ENCODE measurements at regions not wholly inside any gene's neighbourhood (a gene's known extent, or its start where the extent isn't known, plus 50 kb on each side); places are given as distances from the start of the nearest gene placed in this dataset.

DNA sequence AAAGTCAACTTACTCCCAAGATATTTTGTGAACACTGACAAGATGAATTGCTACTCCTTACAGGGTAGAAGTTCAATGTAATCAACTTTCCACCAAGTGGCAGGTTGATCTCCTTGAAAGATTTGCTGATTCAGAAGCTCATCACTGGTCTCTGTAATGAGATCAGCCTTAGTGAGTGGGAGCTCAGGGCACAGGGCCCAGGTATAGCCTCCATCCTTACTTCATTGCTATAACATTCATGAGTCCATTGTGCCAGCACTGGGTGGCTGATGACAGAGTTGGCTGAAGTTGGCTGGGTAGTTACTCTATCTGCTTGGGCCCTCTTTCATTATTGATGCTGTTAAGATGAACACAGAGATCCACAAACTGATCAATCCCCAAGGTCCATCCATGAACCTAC is 379.0 kb downstream of the IRS1 start:
- TF ChIP-seq, protein P1, sequence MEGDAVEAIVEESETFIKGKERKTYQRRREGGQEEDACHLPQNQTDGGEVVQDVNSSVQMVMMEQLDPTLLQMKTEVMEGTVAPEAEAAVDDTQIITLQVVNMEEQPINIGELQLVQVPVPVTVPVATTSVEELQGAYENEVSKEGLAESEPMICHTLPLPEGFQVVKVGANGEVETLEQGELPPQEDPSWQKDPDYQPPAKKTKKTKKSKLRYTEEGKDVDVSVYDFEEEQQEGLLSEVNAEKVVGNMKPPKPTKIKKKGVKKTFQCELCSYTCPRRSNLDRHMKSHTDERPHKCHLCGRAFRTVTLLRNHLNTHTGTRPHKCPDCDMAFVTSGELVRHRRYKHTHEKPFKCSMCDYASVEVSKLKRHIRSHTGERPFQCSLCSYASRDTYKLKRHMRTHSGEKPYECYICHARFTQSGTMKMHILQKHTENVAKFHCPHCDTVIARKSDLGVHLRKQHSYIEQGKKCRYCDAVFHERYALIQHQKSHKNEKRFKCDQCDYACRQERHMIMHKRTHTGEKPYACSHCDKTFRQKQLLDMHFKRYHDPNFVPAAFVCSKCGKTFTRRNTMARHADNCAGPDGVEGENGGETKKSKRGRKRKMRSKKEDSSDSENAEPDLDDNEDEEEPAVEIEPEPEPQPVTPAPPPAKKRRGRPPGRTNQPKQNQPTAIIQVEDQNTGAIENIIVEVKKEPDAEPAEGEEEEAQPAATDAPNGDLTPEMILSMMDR (IDR thresholded peaks at IDR 0.05; ENCODE audit: insufficient read depth, low read length, poor library complexity, severe bottlenecking) = no peak
- no peak for TF ChIP-seq EZH2phosphoT487 (conservative IDR thresholded peaks at IDR 0.05; ENCODE audit: low read length)
